H1 (cell line): ENCODE measurements at regions not wholly inside any gene's neighbourhood (a gene's known extent, or its start where the extent isn't known, plus 50 kb on each side); places are given as distances from the start of the nearest gene placed in this dataset.

Source experiments
- CBX8 ChIP-seq: fragments of 300-800, 300-1000 bp; sonication (generic); IDR thresholded peaks from 2 replicates; pipeline ENCODE4 v1.7.1; 2016; ENCODE audit warnings: low read depth, low read length, borderline replicate concordance
- SP1 ChIP-seq: IDR thresholded peaks from 2 replicates; pipeline ENCODE4 v1.6.1; 2011; ENCODE audit warnings: low read depth, low read length
- SP4 ChIP-seq: IDR thresholded peaks from 2 replicates; pipeline ENCODE4 v1.6.1; 2012; ENCODE audit warnings: low read length, inconsistent platforms
- TF ChIP-seq, protein P1 (sequence below), 3 experiments: IDR thresholded peaks; 1 replicate in 2 of 3; 2 replicates in 1 of 3; pipeline versions ENCODE4 v1.5.1 to v1.6.1; 2011; ENCODE audit warnings: low read length in 3 of 3, mild to moderate bottlenecking in 3 of 3, inconsistent platforms in 2 of 3, low read depth in 1 of 3, moderate library complexity in 1 of 3; ENCODE audit not compliant: insufficient read depth in 1 of 3; ENCODE audit errors: control extremely low read depth in 1 of 3
- TF ChIP-seq, protein P2 (sequence below): IDR thresholded peaks from 2 replicates; pipeline ENCODE4 v1.6.1; 2012; ENCODE audit warnings: low read length, inconsistent platforms
- TF ChIP-seq, protein P3 (sequence below): fragments of 300-600 bp; sonication (generic); IDR thresholded peaks from 2 replicates; pipeline ENCODE4 v1.7.1; 2012; ENCODE audit warnings: low read length, moderate library complexity, mild to moderate bottlenecking, inconsistent platforms; ENCODE audit not compliant: insufficient replicate concordance

DNA sequence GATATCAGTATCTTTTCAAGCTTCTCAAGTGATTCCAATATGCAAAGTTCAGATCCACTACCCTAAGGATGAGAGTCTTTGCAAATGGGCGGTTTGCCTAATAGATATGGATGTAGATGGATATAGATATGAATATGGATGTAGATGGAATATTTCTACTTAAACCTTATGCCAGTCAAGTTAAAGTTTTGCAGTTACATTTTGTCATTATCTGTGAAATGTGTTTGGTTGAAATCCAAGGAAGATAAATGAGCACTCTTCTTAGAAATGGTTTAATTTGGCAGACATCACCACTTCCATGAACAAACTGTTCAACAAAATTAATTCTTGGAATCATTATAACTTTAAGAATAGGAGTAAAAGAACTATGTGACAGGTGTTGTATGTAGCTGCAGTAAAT lies 1066.6 kb downstream of the PCDH18 start (continued):
- TF ChIP-seq, protein P1, sequence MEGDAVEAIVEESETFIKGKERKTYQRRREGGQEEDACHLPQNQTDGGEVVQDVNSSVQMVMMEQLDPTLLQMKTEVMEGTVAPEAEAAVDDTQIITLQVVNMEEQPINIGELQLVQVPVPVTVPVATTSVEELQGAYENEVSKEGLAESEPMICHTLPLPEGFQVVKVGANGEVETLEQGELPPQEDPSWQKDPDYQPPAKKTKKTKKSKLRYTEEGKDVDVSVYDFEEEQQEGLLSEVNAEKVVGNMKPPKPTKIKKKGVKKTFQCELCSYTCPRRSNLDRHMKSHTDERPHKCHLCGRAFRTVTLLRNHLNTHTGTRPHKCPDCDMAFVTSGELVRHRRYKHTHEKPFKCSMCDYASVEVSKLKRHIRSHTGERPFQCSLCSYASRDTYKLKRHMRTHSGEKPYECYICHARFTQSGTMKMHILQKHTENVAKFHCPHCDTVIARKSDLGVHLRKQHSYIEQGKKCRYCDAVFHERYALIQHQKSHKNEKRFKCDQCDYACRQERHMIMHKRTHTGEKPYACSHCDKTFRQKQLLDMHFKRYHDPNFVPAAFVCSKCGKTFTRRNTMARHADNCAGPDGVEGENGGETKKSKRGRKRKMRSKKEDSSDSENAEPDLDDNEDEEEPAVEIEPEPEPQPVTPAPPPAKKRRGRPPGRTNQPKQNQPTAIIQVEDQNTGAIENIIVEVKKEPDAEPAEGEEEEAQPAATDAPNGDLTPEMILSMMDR (IDR thresholded peaks at IDR 0.05; ENCODE audit: control extremely low read depth in 1 of 3, insufficient read depth in 1 of 3, low read depth in 1 of 3, low read length in 3 of 3), result no peak
- TF ChIP-seq SP4, result no peak
- TF ChIP-seq, protein P2, sequence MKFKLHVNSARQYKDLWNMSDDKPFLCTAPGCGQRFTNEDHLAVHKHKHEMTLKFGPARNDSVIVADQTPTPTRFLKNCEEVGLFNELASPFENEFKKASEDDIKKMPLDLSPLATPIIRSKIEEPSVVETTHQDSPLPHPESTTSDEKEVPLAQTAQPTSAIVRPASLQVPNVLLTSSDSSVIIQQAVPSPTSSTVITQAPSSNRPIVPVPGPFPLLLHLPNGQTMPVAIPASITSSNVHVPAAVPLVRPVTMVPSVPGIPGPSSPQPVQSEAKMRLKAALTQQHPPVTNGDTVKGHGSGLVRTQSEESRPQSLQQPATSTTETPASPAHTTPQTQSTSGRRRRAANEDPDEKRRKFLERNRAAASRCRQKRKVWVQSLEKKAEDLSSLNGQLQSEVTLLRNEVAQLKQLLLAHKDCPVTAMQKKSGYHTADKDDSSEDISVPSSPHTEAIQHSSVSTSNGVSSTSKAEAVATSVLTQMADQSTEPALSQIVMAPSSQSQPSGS, result no peak
- TF ChIP-seq CBX8, result no peak
- TF ChIP-seq, protein P3, sequence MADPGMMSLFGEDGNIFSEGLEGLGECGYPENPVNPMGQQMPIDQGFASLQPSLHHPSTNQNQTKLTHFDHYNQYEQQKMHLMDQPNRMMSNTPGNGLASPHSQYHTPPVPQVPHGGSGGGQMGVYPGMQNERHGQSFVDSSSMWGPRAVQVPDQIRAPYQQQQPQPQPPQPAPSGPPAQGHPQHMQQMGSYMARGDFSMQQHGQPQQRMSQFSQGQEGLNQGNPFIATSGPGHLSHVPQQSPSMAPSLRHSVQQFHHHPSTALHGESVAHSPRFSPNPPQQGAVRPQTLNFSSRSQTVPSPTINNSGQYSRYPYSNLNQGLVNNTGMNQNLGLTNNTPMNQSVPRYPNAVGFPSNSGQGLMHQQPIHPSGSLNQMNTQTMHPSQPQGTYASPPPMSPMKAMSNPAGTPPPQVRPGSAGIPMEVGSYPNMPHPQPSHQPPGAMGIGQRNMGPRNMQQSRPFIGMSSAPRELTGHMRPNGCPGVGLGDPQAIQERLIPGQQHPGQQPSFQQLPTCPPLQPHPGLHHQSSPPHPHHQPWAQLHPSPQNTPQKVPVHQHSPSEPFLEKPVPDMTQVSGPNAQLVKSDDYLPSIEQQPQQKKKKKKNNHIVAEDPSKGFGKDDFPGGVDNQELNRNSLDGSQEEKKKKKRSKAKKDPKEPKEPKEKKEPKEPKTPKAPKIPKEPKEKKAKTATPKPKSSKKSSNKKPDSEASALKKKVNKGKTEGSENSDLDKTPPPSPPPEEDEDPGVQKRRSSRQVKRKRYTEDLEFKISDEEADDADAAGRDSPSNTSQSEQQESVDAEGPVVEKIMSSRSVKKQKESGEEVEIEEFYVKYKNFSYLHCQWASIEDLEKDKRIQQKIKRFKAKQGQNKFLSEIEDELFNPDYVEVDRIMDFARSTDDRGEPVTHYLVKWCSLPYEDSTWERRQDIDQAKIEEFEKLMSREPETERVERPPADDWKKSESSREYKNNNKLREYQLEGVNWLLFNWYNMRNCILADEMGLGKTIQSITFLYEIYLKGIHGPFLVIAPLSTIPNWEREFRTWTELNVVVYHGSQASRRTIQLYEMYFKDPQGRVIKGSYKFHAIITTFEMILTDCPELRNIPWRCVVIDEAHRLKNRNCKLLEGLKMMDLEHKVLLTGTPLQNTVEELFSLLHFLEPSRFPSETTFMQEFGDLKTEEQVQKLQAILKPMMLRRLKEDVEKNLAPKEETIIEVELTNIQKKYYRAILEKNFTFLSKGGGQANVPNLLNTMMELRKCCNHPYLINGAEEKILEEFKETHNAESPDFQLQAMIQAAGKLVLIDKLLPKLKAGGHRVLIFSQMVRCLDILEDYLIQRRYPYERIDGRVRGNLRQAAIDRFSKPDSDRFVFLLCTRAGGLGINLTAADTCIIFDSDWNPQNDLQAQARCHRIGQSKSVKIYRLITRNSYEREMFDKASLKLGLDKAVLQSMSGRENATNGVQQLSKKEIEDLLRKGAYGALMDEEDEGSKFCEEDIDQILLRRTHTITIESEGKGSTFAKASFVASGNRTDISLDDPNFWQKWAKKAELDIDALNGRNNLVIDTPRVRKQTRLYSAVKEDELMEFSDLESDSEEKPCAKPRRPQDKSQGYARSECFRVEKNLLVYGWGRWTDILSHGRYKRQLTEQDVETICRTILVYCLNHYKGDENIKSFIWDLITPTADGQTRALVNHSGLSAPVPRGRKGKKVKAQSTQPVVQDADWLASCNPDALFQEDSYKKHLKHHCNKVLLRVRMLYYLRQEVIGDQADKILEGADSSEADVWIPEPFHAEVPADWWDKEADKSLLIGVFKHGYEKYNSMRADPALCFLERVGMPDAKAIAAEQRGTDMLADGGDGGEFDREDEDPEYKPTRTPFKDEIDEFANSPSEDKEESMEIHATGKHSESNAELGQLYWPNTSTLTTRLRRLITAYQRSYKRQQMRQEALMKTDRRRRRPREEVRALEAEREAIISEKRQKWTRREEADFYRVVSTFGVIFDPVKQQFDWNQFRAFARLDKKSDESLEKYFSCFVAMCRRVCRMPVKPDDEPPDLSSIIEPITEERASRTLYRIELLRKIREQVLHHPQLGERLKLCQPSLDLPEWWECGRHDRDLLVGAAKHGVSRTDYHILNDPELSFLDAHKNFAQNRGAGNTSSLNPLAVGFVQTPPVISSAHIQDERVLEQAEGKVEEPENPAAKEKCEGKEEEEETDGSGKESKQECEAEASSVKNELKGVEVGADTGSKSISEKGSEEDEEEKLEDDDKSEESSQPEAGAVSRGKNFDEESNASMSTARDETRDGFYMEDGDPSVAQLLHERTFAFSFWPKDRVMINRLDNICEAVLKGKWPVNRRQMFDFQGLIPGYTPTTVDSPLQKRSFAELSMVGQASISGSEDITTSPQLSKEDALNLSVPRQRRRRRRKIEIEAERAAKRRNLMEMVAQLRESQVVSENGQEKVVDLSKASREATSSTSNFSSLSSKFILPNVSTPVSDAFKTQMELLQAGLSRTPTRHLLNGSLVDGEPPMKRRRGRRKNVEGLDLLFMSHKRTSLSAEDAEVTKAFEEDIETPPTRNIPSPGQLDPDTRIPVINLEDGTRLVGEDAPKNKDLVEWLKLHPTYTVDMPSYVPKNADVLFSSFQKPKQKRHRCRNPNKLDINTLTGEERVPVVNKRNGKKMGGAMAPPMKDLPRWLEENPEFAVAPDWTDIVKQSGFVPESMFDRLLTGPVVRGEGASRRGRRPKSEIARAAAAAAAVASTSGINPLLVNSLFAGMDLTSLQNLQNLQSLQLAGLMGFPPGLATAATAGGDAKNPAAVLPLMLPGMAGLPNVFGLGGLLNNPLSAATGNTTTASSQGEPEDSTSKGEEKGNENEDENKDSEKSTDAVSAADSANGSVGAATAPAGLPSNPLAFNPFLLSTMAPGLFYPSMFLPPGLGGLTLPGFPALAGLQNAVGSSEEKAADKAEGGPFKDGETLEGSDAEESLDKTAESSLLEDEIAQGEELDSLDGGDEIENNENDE, result no peak
- TF ChIP-seq SP1, result no peak
